NCI-H1694 treated with DMSO at 0.1 percent for 48 hours (cell line): ENCODE measurements at regions not wholly inside any gene's neighbourhood (a gene's known extent, or its start where the extent isn't known, plus 50 kb on each side); places are given as distances from the start of the nearest gene placed in this dataset.

Experiments
- DNase-seq: peaks from one replicate; lab custom pipeline; 2025; lab: John Stamatoyannopoulos, UW

DNA sequence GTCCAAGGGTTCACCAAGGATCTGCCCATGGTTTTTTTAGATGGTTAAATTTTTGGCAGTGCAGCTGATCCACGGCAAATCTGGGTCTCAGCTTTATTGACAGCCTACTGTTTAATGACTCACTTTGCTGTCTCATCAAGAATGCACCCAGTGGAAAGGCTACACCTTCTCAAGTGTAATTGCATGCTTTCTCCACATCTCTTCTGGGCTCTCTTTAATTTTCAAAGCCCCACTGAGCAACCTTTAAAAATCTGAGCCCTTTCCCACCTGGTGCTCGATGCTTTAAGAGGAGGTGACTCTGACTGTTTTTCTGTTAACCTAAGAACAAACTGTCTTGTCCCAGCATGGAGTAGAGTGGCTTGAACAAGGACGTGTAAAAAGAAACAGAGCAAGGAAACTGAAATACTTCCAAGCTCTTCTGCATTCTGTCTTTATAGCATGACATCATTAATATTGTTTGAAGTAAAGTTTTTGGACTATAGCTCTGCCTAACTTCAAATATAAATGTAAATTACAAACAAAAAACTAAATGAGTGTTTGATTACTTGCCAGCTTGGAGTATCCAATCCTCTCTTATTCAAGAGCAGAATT lies 214.2 kb upstream of the KRR1 start:
- peak; percentile 53 for DNase-seq

DNA sequence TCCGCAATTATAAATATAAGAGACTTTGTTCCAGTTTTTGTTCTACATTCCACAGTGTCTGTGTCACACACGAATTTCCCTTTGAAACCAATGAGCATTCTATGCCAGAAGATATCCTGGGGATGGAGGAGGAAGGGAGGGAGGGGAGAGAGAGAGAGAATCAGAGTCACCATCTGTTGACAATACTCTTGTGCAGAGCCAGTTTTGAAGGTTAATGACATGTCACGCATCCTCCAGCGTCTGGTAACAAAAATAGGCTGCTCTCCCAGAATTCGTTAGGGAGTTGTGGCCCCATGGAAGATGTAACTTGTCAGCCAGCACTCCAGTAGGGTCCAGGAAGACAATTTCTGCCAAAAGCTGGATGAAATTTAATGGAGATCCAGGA lies 213.5 kb upstream of the KRR1 start:
- peak; percentile 92 for DNase-seq

DNA sequence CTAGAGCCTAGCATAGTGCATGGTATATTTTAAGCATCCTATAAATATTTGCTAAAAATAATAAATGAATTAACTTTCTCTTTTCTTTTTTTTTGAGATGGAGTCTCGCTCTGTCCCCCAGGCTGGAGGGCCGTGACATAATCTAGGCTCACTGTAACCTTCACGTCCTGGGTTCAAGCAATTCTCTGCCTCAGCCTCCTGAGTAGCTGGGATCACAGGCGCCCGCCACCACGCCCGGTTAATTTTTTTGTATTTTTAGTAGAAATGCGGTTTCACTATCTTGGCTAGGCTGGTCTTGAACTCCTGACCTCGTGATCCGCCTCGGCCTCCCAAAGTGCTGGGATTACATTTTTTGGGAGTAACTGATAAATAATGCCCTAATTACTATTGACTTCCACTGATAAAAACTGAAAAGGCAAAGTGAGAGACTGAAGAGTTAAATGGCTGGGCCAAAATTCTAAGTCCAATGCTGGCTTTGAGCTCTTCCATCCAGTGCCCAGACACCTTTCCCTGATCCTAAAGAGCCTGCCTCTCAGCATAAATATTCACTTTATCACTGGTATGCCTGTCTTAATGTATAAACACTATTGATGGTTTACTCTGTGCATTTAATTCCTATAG lies 213.0 kb upstream of the KRR1 start:
- DNase-seq, result no peak

DNA sequence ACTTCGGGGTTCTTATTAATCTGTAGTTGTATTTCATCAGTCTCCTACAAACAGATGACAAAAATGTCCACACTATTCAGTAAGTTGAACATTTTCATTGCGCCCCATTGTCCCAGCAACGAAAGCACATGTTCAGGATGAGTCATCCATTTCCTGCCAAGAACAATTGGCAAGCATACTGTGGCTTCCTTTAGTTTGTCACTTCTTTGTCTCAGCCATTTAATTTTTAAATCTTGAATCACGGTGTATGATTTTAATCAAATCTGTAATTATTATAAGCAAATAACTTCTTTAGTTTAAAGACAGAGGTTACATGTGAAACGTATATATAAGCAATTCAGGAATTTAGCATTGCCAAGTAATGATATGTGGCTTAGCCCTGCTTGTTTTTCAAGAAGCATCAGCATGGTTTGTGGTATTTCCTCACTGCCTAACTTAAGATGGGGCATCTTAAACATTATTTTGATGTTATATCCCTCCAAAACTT lies 211.3 kb upstream of the KRR1 start:
- DNase-seq, result peak; percentile 73

DNA sequence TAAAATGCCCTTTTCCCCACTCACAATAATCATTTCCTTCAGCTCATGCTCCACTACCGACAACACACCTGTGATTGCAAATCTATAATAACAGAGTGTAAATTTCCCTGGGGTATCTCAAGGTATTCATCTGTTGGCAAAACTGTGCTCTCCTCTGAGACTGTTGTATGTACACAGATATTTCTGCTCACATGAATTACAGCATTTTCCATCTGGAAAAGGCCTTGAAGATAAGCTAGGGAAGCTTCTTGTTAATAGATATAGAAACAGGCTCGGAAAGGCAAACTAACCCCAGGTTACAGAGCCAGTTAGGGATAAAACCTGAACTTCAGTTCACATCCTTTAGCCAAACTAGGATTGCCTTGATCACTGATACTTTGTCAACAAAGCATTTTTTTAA lies 210.4 kb upstream of the KRR1 start:
- DNase-seq, result peak; percentile 23

DNA sequence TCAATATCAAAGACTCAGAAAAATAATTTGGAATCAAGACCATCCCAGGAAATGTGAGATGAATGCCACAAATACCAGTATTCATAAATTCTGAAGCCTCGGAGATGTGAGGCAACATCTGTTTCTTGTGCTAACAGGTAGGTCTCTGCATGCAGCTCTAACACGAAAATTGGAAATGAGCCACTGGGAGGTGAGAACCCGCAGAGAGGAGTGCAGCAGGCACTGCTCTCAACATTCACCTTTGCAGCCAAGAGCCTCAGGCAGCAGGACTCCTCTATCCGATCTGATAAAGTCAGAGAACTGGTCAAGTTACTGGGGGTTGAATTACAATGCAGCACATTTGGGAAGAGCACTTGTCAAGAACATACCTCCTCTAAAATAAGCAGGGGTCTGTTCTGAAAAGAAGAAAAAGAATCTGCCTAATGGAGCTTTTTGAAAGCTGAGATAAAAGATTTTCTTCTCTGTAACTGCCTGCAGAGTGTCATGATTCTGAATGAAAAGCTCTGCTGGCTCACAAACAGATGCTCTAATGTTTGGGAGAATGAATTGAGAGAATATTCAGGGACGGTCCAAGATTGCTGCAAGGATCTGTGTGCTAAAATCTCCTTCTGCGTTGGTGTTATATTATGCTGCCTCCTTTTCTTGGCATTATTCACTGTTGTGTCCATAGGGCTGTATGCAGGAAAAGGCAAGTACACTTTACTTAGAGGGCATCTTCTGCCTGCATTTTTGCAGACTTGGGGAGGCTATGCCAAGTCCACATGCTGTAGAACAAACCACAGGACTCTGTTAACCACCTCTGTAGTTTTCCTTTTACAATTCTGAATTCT lies 209.6 kb upstream of the KRR1 start:
- peak; percentile 40 for DNase-seq

DNA sequence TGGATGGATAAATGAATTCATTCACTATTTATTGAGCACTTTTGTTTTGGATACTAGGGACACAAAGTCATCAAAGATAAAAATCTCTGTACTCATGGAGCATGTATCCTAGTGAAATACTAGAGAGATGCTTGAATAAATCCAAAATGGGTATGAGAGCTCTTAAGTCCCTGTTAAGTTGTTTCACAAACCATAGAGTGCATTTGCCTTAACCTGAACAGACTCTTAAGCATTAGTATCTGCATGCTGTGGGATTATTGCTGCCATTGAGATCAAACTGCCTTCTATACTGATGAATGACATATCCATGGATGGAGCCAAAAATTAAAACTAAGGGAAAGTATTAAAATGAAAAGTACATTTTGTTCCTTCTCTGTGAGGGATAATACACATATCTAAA lies 206.5 kb upstream of the KRR1 start:
- DNase-seq, result no peak

DNA sequence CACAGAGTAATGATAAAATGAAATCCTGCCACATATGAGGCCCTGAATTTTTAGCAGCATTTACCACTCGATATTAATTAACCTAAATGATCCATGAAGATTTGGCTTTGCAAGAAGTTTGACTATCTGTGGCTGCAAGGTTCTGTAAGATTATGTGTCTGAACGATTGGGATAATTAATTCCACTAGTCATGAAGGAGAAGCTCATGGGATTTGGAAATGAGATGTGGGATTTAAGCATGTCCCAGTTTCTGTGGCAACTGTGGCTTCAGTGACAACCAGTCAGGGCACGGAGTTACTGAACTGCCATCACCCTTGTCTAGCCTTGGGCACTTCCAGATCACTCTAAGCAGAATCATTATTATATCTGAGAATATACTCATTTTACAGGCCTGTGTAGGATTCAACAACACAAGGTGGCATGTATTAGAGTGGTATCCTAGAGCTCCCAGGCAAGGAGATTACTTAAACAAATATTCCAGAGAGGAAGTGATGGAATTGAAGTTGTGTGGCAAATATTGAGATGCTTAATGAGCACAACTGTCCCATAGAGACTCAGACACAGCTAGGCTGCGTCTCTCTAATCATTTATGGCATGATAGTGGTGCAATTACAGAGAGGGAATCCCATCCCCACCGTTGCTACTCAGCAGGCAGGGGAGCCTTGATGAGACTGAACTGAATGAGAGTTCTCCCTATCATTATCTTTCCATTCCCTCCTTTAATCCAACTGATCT lies 205.0 kb upstream of the KRR1 start:
- DNase-seq, result no peak

DNA sequence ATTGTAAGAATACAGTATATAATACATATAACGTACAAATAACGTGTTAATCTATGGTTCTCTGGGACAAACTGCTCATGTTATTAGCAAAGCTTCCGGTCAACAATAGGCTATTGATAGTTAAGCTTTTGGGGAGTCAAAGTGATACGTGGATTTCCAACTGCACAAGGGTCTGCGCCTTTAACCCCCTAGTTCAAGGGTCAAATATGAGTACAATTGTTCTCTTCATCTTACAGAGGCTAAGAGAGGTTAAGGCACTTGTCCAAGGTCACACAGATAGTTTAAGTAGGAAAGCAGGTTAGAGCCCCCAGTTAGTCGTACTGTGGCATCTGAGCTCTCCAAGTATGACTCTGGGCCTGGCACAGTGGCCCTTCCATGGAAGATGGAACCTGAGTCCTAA lies 204.3 kb upstream of the KRR1 start:
- no peak for DNase-seq

DNA sequence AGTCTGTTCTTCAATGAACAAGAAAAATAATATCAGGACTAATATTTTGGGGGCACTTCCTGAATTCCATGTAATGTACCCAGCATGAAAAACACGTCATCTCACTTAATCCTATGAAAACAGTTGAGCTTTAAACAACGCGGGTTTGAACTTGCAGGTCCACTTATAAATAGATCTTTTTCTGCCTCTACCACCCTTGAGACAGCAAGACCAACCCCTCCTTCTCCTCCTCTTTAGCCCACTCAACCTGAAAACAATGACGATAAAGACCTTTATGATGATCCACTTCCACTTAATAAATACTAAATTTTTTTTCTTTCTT lies 203.9 kb upstream of the KRR1 start:
- DNase-seq, result no peak

DNA sequence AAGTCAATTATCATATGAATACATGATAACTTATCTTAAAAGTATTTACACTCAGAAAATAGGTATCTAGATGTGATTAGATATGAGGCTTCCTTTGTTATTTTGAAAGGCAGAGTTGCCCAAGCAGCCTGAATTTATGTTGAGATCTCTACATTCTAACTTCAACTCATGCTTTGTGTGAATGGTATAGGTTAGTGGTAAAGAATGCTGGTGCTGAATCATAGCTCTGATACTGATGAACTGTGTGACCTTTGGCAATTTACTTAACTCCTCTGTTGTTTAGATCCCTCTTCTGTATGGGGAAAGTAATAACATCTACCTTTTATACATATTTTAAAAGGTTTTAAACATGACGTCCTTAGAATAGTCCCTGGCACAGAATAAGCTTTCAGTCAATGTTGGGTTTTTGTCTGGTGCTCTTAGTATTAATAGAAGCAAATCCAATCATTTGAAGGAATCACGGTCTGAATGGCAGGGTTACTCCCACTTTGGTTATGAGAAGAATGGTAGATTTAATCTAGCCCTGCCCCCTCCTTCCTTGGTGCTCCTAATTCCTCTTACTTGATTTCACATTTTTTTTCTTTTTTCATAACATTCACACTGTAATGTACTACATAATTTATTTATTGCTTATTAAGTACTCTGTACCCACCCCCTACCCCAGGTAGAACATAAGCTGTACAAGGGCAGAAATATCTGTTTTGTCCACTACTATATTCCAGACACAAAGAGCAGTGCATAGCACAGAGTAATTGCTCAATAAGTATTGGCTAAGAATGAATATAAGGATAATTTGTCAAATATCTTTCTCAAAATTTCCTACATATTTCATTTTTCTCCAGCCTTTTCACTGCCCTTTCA lies 203.3 kb upstream of the KRR1 start:
- no peak for DNase-seq

DNA sequence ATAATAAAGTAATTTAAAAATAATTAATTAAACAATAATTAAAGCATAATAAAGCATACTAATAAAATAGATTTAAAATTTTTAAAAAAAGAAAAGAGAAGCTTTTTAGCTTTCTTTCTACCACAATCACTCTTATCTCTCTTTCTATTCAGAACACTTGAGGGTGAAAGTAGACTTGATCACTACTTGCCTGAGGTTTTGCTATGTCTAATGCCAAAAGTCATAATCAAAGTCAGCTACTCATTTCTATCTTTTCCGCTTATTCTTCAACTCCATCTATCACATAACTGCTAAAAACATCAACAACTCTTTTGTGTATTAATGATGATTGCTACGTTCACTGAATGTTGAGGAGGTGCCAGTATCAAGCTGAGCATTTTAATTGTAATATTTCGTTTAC lies 202.0 kb upstream of the KRR1 start:
- DNase-seq, result no peak

DNA sequence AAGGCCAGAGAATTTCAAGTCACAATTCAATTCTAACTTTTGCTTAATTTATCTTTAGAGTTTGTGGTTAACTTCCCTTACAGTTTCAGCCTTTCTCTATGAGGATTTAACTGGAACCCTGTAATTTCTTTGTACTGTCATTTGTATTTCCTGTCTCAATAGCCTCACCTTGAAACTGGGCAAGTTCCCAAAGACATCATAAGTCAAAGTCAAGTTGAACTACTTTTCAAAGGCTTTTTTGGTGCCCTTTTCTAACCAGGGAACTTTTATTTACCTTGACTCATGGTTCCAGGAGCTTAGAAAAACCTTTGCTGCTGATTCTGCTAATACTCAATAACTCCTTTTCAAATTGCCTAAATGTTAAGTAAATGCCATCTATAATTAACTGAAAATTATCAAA lies 200.8 kb upstream of the KRR1 start:
- DNase-seq, result no peak

DNA sequence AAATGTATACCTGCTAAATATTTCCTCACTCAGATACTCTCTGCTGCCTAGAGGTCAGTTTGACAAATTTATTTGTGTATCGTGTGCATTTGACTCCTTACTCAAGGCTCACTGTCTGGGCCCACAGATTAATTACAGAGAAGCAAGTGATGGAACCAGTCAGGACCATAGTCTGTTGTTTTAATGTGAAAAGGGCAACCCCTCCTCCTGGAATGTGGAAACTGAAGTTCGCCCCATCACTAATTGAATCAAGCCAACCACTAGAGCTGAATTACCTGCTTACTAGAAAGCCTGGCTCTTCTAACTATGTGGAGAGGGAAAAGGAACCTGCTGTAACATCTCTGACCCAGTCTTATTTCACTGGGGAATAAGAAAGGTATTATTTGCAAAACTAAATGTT lies 199.9 kb upstream of the KRR1 start:
- no peak for DNase-seq

DNA sequence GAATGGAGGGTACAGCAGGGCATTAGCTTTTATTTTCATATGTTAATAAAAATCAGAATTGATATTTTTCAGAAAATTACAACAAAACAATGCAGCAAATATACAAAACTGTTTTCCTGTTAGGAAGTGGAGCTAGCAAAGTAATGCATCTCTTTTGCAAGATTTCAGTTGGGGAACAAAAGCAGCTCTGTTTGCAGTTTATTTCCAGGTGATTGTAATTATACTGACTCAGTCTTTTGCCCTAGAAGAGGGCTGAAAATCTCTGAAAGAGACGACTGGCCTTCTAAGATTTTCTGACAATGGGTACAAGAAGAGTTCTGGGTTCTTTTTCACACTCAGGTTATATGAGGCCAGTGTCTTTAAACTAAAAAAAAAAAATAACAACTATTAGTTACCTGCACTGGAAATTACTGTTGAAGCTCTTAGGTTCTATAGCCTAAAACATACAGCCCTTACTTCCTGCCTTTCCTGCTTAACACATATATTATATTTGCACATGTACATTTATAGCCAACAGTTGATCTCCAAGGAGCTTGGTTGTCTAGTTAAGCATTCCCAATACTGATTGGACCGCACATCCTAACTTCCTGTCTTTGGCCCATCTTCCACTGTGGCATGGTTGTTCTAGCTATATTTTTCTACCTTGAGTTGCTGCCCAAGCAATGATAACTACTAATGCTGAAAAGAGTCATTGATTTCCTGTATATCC lies 199.1 kb upstream of the KRR1 start:
- no peak for DNase-seq

DNA sequence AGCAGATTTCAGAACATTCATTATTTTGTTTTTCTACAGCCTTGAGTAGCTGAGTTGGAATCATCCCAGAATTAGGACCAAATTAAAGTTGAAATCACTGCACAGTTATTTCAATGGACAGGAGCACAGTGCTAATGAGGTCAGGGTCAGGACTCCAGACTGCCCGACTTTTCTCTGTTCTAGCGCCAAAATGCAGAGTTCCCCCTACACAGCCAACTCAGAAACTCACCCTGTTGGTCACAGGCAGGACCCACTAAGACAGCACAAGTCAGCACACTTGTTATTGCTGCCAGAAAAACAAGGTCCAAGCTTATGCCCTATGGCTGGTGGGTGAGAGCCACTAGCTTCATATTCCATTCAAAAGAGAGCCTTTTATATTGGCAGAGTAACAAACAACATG lies 198.1 kb upstream of the KRR1 start:
- DNase-seq, result no peak

DNA sequence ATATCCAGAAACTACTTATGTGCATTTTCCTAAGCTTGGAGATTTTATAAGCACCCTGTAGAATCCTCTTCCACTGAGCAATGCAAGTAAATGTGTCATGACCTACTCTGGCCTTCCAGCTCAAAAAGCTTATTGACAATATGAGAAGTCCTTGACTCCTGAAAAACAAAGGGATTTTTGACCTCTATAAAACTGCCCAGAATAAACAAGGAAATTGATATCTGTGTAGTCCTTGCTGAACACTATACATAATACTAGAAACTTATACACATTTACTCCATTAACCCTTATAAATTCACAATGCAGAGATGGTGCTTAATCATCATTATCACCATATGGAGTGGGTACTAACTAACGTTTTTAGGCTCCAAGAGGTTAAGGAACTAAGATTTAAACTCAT lies 197.4 kb upstream of the KRR1 start:
- no peak for DNase-seq

DNA sequence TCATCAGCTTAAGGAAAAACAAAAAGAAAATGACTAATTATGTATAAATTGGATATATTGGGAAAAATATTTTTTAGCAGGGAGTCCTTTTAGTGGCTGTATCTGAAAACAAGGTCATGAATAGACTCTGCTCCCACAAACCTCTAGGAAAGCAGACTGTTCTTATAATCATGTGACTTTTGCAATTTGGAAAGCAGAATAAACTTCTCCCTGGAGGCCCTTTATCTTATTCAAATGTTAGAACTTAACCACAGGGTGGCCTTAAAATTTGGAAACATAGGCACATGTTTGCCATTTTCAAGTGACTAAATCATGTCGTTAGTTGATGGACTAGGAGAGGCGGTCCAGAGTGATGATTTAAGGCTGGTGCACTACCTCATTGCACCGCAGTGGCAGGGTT lies 196.6 kb upstream of the KRR1 start:
- DNase-seq, result no peak

DNA sequence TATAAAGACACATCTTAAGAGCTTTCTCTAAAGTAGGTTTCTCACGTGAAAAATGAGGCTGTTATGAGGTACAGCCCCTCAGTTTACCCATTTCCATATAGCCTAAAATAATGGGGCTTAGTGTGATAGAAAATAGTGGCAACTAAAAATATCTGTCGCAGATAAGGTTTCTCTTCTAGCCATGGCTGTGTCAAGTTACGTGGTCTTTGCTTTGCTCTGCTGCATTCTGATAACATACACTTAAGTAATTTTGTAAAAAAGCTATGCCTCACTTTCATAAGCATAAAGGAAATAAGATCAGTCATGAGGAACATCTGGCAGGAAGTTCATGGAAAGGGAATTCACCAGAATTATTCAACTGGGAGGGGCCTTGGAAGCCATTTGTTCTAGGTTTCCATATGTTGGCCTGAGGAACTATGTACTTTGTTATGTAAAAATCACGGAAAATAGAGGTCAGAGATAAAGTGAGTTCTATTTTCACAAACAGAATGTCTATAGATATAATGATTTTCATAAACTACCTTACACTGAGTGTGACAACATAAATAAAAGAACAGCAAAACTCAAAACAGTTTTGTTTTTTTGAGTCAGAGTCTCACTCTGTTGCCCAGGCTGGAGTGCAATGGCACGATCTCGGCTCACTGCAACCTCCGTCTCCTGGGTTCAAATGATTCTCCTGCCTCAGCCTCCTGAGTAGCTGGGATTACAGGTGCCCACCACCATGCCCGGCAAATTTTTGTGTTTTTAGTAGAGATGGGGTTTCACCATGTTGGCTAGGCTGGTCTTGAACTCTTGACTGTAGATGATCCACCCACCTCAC lies 195.6 kb upstream of the KRR1 start:
- no peak for DNase-seq
